ENCODE measurements at regions not wholly inside any gene's neighbourhood (a gene's known extent, or its start where the extent isn't known, plus 50 kb on each side); places are given as distances from the start of the nearest gene placed in this dataset.
"Not testable (repeated sequence)": the region's sequence is repeated elsewhere in the genome, so short reads cannot be mapped to it uniquely, and the experiment has no call there.

GRCh38 chr9:33623658-33624586 is 99.9 kb downstream of the ANKRD18B start:
- peak; percentile 38 for DNase-seq (ENCODE audit: low read depth)

GRCh38 chr9:33628318-33628717 is 104.3 kb downstream of the ANKRD18B start:
- not testable (repeated sequence) for DNase-seq (ENCODE audit: low read depth)

- no peak for DNase-seq (ENCODE audit: low read depth)
Measured at GRCh38 chr9:33628865-33629410, 104.9 kb downstream of the ANKRD18B start.

- no peak for DNase-seq (ENCODE audit: low read depth)
Measured at GRCh38 chr9:33633636-33634035, 109.6 kb downstream of the ANKRD18B start.

GRCh38 chr9:33637881-33638280 is 113.8 kb downstream of the ANKRD18B start:
- DNase-seq (ENCODE audit: low read depth) = no peak

- DNase-seq (ENCODE audit: low read depth) = no peak
Measured at GRCh38 chr9:33638391-33638915, 114.4 kb downstream of the ANKRD18B start.

- no peak for DNase-seq (ENCODE audit: low read depth)
Measured at GRCh38 chr9:33645706-33646105, 121.7 kb downstream of the ANKRD18B start.

GRCh38 chr9:33649463-33649862 is 125.4 kb downstream of the ANKRD18B start:
- DNase-seq (ENCODE audit: low read depth) = no peak

GRCh38 chr9:33651125-33651524 is 127.1 kb downstream of the ANKRD18B start:
- no peak for DNase-seq (ENCODE audit: low read depth)

- DNase-seq (ENCODE audit: low read depth) = no peak
Measured at GRCh38 chr9:33659921-33660320, 135.4 kb upstream of the PRSS3 start.

GRCh38 chr9:33660772-33661171 is 134.6 kb upstream of the PRSS3 start:
- no peak for DNase-seq (ENCODE audit: low read depth)

- no peak for DNase-seq (ENCODE audit: low read depth)
Measured at GRCh38 chr9:33661176-33661575, 134.2 kb upstream of the PRSS3 start.

GRCh38 chr9:33662871-33663270 is 132.5 kb upstream of the PRSS3 start:
- no peak for DNase-seq (ENCODE audit: low read depth)

GRCh38 chr9:33676194-33676745 is 119.1 kb upstream of the PRSS3 start:
- DNase-seq (ENCODE audit: low read depth) = not testable (repeated sequence)

- peak; percentile 6 for DNase-seq (ENCODE audit: low read depth)
Measured at GRCh38 chr9:33676746-33677505, 118.4 kb upstream of the PRSS3 start.

- no peak for DNase-seq (ENCODE audit: low read depth)
Measured at GRCh38 chr9:33677506-33677809, 117.9 kb upstream of the PRSS3 start.

GRCh38 chr9:33677961-33678360 is 117.4 kb upstream of the PRSS3 start:
- DNase-seq (ENCODE audit: low read depth) = no peak

GRCh38 chr9:33682551-33682950 is 112.8 kb upstream of the PRSS3 start:
- DNase-seq (ENCODE audit: low read depth) = no peak

- DNase-seq (ENCODE audit: low read depth) = no peak
Measured at GRCh38 chr9:33684831-33685230, 110.5 kb upstream of the PRSS3 start.

- DNase-seq (ENCODE audit: low read depth) = no peak
Measured at GRCh38 chr9:33686942-33687341, 108.4 kb upstream of the PRSS3 start.

GRCh38 chr9:33687779-33688178 is 107.6 kb upstream of the PRSS3 start:
- DNase-seq (ENCODE audit: low read depth) = no peak

- no peak for DNase-seq (ENCODE audit: low read depth)
Measured at GRCh38 chr9:33690143-33690933, 105.0 kb upstream of the PRSS3 start.

Measured in stromal cell of bone marrow (primary cell).